ENCODE measurements at regions not wholly inside any gene's neighbourhood (a gene's known extent, or its start where the extent isn't known, plus 50 kb on each side); places are given as distances from the start of the nearest gene placed in this dataset.
"Not testable (repeated sequence)": the region's sequence is repeated elsewhere in the genome, so short reads cannot be mapped to it uniquely, and the experiment has no call there.

GRCh38 chr3:176149567-176149966 lies 1047.7 kb downstream of the TBL1XR1 start:
- DNase-seq = no peak

GRCh38 chr3:176147251-176147650 lies 1050.0 kb downstream of the TBL1XR1 start:
- no peak for DNase-seq

- DNase-seq = no peak
Measured at GRCh38 chr3:176141837-176142236, 1055.4 kb downstream of the TBL1XR1 start.

GRCh38 chr3:176120507-176120906 lies 1076.8 kb downstream of the TBL1XR1 start:
- DNase-seq = no peak

- no peak for DNase-seq
Measured at GRCh38 chr3:176119826-176120225, 1077.5 kb downstream of the TBL1XR1 start.

- DNase-seq = no peak
Measured at GRCh38 chr3:176106380-176106779, 1090.9 kb downstream of the TBL1XR1 start.

GRCh38 chr3:176097027-176097426 lies 1100.3 kb downstream of the TBL1XR1 start:
- DNase-seq = no peak

GRCh38 chr3:176093892-176094291 lies 1103.4 kb downstream of the TBL1XR1 start:
- DNase-seq = not testable (repeated sequence)

GRCh38 chr3:176090727-176091126 lies 1106.6 kb downstream of the TBL1XR1 start:
- no peak for DNase-seq

GRCh38 chr3:176088962-176089383 lies 1108.3 kb downstream of the TBL1XR1 start:
- DNase-seq = no peak

- DNase-seq = no peak
Measured at GRCh38 chr3:176087066-176087697, 1110.1 kb downstream of the TBL1XR1 start.

- DNase-seq = no peak
Measured at GRCh38 chr3:176079785-176080184, 1117.5 kb downstream of the TBL1XR1 start.

GRCh38 chr3:176078906-176079305 lies 1118.4 kb downstream of the TBL1XR1 start:
- DNase-seq = no peak

GRCh38 chr3:176075491-176075890 lies 1121.8 kb downstream of the TBL1XR1 start:
- DNase-seq = no peak

GRCh38 chr3:176075046-176075445 lies 1122.2 kb downstream of the TBL1XR1 start:
- DNase-seq = no peak

- no peak for DNase-seq
Measured at GRCh38 chr3:176074096-176074495, 1123.2 kb downstream of the TBL1XR1 start.

- DNase-seq = no peak
Measured at GRCh38 chr3:176071943-176072342, 1125.3 kb downstream of the TBL1XR1 start.

- no peak for DNase-seq
Measured at GRCh38 chr3:176068750-176069149, 1128.5 kb downstream of the TBL1XR1 start.

GRCh38 chr3:176058856-176059255 lies 1138.4 kb downstream of the TBL1XR1 start:
- DNase-seq = no peak

- DNase-seq = no peak
Measured at GRCh38 chr3:176055836-176056235, 1141.4 kb downstream of the TBL1XR1 start.

GRCh38 chr3:176051766-176052165 lies 1145.5 kb downstream of the TBL1XR1 start:
- DNase-seq = no peak

- no peak for DNase-seq
Measured at GRCh38 chr3:176046703-176047102, 1150.6 kb downstream of the TBL1XR1 start.

GRCh38 chr3:176041812-176042211 lies 1155.5 kb downstream of the TBL1XR1 start:
- no peak for DNase-seq

- DNase-seq = no peak
Measured at GRCh38 chr3:176041185-176041584, 1156.1 kb downstream of the TBL1XR1 start.

- DNase-seq = no peak
Measured at GRCh38 chr3:176037636-176038035, 1159.6 kb downstream of the TBL1XR1 start.

All from stimulated activated CD4-positive, alpha-beta T cell treated with anti-CD3 and anti-CD28 coated beads, Interleukin-15, amount 100 ng/mL, for 24 hours (primary cell).